NCI-H2196 (cell line): ENCODE measurements at regions not wholly inside any gene's neighbourhood (a gene's known extent, or its start where the extent isn't known, plus 50 kb on each side); places are given as distances from the start of the nearest gene placed in this dataset.
"Not testable (repeated sequence)": the region's sequence is repeated elsewhere in the genome, so short reads cannot be mapped to it uniquely, and the experiment has no call there.

ENCODE experiments used
- DNase-seq: peaks from one replicate; lab custom pipeline; 2025; ENCODE audit not compliant: unreplicated experiment; lab: John Stamatoyannopoulos, UW

GRCh38 chr22:17318817-17319216 lies 50.4 kb upstream of the CECR2 start:
- DNase-seq, result no peak

GRCh38 chr22:17315310-17315709 lies 54.0 kb upstream of the CECR2 start:
- DNase-seq, result no peak

- peak; percentile 68 for DNase-seq
Measured at GRCh38 chr22:17314487-17314886, 54.8 kb upstream of the CECR2 start.

DNA sequence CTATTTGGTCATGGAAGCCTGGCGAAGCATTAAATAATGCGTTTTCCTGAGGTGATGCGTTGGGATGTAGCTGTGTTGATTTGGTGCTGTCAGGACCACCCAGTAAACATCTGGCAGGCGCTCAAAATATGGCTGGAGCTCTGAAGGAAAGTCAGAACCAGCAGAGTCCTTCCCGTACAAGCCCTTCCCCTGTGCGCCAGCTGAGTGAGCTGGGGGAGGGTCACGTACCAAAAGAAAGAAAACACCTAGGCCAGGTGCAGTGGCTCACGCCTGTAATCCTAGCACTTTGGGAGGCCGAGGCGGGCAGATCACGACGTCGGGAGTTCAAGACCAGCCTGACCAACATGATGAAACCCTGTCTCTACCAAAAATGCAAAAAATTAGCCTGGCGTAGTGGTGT lies 55.6 kb upstream of the CECR2 start:
- DNase-seq, result no peak

DNA sequence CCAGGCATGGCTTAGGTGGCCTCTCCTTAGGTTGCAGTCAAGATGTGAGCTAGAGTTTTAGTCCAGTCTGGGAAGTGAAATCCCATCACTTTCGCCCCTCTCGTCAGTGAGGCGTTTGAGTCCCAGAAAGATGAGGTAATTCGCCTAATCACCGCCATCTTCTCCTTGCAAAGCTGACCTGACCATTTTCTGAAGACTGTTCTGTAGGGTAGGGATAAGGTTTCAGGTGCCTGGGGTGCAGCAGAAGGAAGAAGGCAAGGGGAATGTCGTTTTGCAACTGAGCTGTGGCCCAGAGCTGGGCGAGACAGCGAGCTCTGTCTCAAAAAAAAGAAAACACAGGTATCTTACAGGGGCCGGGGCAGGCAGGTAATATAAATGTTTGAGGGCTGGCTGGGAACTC lies 61.7 kb upstream of the CECR2 start:
- DNase-seq, result no peak

DNA sequence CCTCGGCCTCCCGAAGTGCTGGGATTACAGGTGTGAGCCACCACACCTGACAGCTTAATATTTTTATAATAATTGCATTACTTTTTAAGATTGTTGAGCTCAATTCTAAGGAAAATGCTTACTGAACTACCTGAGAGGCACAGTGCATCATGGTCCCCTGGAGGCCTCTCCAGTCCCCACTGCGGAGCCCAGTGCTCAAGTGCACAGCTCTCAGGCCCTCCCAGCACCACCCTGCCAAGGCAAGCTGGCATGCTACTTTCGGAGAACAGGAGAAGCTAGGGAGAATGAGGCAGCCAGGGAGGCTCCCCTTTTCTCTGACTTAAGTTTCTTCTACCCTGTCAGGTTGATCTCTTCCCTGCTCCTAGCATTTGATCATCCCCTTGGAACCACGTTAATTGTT lies 64.2 kb upstream of the CECR2 start:
- DNase-seq, result no peak

DNA sequence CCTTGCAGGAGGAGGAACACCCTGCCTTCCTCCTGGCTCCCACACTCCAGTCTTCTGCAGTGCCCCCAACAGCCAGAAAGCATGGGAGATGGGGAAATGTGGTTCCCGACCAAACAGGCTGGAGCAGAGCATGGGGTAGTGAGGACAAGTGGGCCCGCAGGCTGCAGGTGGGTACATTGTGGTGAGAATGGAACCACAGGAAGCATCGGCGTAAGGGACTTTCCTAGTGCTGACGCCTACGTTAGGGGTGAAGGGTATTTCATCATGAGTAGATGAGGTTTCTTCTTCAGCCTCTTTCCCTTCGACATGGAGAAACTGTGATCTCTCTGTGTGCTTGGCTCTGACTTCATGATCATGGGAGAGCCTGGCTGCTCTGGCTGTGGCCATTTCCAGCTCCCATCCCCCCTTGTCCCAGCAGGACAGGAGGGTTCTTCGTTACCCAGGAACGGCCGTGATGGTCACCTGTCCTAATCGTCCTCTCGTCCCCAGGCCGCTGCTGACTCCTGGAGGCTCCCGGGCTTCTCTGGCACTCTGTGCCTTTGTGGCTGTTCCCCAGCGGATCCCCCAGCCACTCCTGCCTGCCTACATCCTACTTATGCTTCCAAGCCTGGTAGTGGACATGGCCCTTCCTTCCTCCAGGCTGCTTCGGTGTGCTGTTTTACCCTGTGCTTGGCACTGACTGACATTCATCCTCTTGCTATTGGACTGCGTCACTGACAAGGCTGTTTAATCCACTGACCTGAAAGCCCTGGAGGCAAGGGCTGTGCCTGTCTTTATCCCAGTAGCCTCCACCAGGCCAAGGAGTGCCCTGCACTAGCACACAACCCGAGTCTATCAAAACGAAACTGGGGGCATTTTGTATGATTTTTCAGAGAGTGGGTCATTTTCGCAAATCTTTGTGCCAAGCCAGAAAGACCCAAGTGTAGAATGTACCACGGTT lies 65.2 kb upstream of the CECR2 start:
- no peak for DNase-seq

GRCh38 chr22:17303441-17303839 lies 65.8 kb upstream of the CECR2 start:
- DNase-seq, result no peak

- DNase-seq, result no peak
Measured at GRCh38 chr22:17302616-17303015, 66.6 kb upstream of the CECR2 start.

- DNase-seq, result no peak
Measured at GRCh38 chr22:17300926-17301325, 68.3 kb upstream of the CECR2 start.

DNA sequence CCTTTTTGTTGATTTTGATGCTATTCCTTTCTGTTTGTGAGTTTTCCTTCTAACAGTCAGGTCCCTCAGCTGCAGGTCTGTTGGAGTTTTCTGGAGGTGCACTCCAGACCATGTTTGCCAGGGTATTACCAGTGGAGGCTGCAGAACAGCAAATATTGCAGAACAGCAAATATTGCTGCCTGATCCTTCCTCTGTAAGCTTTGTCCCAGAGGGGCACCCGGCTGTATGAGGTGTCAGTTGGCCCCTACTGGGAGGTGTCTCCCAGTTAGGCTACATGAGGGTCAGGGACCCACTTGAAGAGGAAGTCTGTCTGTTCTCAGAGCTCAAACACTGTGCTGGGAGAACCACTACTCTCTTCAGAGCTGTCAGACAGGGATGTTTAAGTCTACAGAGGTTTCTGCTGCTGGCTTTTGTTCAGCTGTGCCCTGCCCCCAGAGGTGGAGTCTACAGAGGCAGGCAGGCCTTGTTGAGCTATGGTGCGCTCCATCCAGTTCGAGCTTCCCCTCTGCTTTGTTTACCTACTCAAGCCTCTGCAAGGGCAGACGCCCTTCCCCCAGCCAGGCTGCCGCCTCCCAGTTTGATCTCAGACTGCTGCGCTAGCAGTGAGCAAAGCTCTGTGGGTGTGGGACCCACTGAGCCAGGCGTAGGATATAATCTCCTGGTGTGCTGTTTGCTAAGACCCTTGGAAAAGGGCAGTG lies 70.3 kb upstream of the CECR2 start:
- DNase-seq, result not testable (repeated sequence)

GRCh38 chr22:17285656-17286055 lies 66.4 kb upstream of the ADA2 start:
- no peak for DNase-seq

DNA sequence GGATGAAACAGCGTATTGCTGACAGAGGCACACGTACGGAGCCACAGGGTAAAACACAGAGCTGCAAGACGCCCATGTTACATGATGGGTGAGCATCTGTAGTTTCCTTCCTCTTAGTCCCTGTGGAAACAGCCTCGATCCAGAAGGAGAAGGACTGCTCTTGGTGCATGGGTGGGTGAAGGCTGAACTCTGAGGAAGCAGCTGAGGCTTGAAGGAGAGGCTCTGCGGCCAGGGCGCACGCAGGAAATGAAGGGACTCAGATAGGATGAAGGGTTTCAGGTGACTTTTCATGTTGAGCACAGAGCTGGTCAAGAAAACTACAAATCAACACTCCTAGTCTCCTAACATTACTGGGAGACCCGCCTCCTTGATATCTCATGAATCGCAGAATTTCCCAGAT lies 65.7 kb upstream of the ADA2 start:
- DNase-seq, result no peak

GRCh38 chr22:17284466-17284865 lies 65.2 kb upstream of the ADA2 start:
- DNase-seq, result no peak

DNA sequence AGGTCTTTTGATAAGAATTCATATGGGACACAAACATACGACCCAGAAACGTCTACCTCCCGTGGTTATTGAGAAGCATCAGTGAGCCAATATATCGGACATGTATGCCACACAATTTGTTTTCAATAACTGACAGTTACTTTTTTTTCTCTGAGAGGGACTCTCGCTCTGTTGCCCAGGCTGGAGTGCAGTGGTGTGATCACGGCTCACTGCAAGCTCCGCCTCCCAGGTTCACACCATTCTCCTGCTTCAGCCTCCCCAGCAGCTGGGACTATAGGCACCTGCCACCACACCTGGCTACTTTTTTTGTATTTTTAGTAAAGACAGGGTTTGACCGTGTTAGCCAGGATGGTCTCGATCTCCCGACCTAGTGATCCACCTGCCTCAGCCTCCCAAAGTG lies 64.6 kb upstream of the ADA2 start:
- not testable (repeated sequence) for DNase-seq

DNA sequence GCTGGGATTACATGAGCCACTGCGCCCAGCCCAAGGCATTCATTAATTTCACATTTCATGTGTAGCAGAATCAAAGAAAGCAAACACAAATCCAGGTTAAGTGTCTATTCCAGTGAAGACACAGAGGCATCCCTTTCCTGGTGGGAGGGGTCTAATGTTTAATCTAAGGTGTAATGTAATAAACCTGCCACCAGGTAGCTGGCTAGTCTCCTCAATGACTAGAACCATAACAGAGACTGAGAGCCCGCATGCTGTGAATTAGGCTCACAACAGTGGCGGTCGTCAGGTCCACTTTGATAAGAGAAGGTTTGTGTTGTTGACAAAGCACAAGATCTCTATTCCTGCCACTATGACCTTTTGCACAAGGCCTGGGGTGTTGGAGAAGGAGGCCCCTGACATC lies 64.2 kb upstream of the ADA2 start:
- no peak for DNase-seq

DNA sequence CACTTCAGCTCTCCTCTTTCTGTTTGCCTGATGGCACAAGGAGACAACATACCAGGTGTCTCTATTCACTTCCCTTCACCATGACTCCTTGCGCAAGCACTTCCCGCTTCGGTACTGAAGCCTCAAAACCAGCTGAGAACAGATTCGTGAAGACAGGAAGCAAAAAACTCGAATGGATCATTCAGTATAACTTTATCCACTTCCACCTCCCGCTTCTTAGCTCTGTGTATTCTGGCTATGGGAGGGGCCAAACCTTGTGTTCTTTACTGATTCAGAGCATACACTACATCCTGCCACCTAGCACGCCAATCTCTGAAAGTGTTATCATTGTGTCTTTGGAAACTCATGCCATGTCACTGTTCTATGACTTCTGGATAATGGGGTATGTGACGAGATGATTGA lies 62.2 kb upstream of the ADA2 start:
- DNase-seq, result no peak

- no peak for DNase-seq
Measured at GRCh38 chr22:17281026-17281425, 61.8 kb upstream of the ADA2 start.

GRCh38 chr22:17272511-17272991 lies 53.3 kb upstream of the ADA2 start:
- no peak for DNase-seq

GRCh38 chr22:17271711-17272451 lies 52.6 kb upstream of the ADA2 start:
- DNase-seq, result no peak

- DNase-seq, result no peak
Measured at GRCh38 chr22:17269607-17270261, 50.5 kb upstream of the ADA2 start.
